Mucosa of descending colon (tissue), 3 donors: ENCODE measurements at regions not wholly inside any gene's neighbourhood (a gene's known extent, or its start where the extent isn't known, plus 50 kb on each side); places are given as distances from the start of the nearest gene placed in this dataset.

Source experiments
- ATAC-seq: fragments of 200-7000 bp; cut with Tn5 transposase; one replicate; pipeline ENCODE4 v1.9.1; 2020; ENCODE audit warnings: mild to moderate bottlenecking, moderate library complexity
- DNase-seq, 3 donors: peaks; one replicate each; pipeline ENCODE4 v3.0.0-alpha.2; 2020
- H3K36me3 ChIP-seq: fragments of 200-600 bp; one replicate; pipeline ENCODE4 v1.8.0; 2021; ENCODE audit warnings: low read depth, mild to moderate bottlenecking
- H3K4me1 ChIP-seq: fragments of 200-600 bp; one replicate; pipeline ENCODE4 v1.8.0; 2021; ENCODE audit warnings: low read depth, mild to moderate bottlenecking
- H3K4me3 ChIP-seq: fragments of 200-600 bp; one replicate; pipeline ENCODE4 v1.8.0; 2021; ENCODE audit warnings: mild to moderate bottlenecking
- H3K9me3 ChIP-seq: fragments of 200-600 bp; one replicate; pipeline ENCODE4 v1.8.0; 2021; ENCODE audit warnings: mild to moderate bottlenecking
- CTCF ChIP-seq: fragments of 200-600 bp; IDR thresholded peaks from one replicate; pipeline ENCODE4 v1.8.0; 2022; ENCODE audit warnings: antibody characterized with exemption, mild to moderate bottlenecking
- intact Hi-C, 2 donors: fragments of 100-400 bp; cut with DNase I in 1 of 2; cut with micrococcal nuclease in 1 of 2; formaldehyde crosslinking; loops; one replicate each; pipeline versions ENCODE4 v1.11.0 to v1.11.1; 2022; cut with DNase I, micrococcal nuclease
- donor health status: DM: no; HTN: no; CAD: no; lungs with moderate emphysema.
- donor health status: DM: no; HTN: no; CAD: no.
- donor health status: DM: no; HTN: yes; CAD: no.

DNA sequence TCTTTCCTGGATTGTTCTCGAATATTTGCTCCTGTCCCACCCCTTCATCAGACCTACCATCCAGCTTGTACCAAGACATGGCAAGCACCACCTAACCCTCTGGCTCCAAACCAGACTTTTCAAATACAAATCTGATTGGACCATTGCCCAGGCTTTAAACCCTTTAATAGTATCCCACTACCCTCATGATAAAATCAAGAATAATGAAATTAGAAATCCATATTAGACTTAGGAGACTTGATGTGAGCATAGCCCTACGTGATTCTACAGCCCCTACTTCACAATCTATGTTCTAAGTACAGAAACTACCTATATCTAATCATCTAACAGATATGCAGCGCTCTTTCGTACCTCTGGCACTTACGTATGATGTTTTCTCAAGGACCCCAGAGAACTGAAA is 375.2 kb upstream of the CPEB2 start:
- Histone ChIP-seq H3K9me3 (no peaks in the 10 kb centered on the region), H3K4me3 (no peak overlapping the region), H3K4me1 (no peaks in the 10 kb centered on the region), H3K36me3 (no peaks in the 10 kb centered on the region)
- TF ChIP-seq CTCF = no peak
- intact Hi-C loops = no loop called here
- ATAC-seq (no peak), DNase-seq (no peak)

DNA sequence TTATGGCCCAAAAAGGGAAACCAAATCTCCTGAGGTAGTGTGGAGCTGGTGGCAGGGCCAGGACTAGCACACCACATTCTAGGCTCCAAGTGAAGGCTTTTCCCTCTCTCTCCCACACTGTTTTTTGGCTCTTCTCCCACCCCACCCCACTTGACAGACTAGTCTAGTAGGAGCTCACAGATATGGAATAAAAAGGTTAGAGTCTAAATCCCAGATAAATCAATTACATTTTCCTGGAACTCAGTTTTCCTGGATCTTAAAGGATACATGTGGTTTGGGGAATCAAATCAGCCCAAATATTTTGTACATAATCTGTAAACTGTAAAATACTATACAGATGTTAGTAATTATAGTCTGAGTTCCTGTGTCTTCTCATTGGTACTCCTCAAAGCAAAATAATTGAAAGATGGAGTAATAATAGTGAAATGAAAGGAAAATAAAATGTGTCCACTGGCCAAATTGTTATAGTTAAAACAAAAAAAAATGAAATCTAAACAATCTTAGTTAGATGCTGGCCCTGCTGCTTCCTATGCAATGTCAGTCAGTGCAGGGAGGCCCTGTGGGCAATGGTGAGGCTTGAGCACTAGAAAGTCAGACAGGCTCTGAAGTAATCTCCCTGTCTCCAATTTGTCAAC is 370.4 kb upstream of the CPEB2 start:
- intact Hi-C loops = no loop called here
- ATAC-seq (no peak), DNase-seq (no peak)
- H3K36me3 ChIP-seq = no peaks in the 10 kb centered on the region
- H3K4me1 ChIP-seq = no peaks in the 10 kb centered on the region
- TF ChIP-seq CTCF = no peak
- H3K4me3 ChIP-seq = no peak overlapping the region
- H3K9me3 ChIP-seq = no peaks in the 10 kb centered on the region

DNA sequence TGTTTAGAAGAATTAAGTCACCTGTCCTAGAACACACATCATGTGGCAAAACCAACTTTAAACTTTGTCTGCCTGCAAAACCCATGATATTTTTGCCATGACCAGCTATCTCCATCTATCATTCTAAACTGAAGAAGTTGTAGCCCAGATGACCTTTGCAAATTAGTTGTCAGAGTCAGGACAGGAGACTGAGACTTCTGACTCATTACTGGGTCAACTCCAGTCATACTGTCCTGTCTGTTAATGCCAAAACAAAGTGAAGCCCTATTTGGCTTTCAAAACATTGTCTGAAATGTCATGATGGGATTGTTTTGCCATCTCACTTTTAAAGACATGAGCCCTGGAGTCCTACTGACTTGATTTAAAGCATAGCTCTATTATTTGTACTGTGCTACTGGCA is 365.7 kb upstream of the CPEB2 start:
- H3K4me3 ChIP-seq = no peak overlapping the region
- intact Hi-C loops = no loop called here
- DNase-seq = no peak
- no peaks in the 10 kb centered on the region for H3K4me1 ChIP-seq
- no peaks in the 10 kb centered on the region for H3K36me3 ChIP-seq
- H3K9me3 ChIP-seq = no peaks in the 10 kb centered on the region
- no peak for TF ChIP-seq CTCF
- ATAC-seq = no peak

DNA sequence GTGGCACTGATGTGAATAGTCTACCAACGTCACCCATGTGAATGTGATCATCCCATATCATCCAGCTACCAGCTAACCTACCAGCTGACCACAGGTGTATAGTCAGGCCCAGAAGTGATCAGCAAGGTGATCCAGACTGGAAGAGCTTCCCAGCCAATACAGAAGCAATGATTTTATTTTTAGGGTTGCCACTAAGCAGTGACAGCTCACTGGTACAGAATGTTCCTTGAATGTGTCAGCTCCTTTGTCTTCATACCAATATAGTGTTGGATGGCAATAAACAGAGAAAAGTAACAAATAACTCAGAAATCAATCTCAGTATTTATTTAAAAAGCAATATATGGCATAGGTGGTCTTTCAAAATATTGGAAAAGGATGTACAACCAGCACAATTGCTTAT is 361.8 kb upstream of the CPEB2 start:
- Histone ChIP-seq H3K9me3 (no peaks in the 10 kb centered on the region), H3K4me3 (no peak overlapping the region), H3K4me1 (no peaks in the 10 kb centered on the region), H3K36me3 (no peaks in the 10 kb centered on the region)
- ATAC-seq = no peak
- DNase-seq = no peak
- intact Hi-C loops = no loop called here
- TF ChIP-seq CTCF = no peak

DNA sequence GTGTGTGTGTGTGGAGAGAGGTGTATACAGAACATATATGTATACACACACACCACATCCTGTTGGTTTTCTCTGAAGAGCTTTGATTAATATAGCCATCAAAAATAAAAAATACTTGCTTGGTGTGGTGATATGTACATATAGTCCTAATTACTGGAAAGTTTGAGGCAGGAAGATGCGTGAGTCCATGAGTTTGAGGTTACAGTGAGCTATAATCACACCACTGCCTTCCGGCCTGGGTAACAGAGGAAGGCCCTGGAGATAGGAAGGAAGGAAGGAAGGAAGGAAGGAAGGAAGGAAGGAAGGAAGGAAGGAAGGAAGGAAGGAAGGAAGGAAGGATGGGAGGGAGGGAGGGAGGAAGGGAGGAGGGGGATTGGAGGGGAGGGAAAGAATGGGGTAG is 360.4 kb upstream of the CPEB2 start:
- no peaks in the 10 kb centered on the region for H3K4me1 ChIP-seq
- H3K9me3 ChIP-seq = no peaks in the 10 kb centered on the region

More for the DNA sequence above, 360.4 kb upstream of the CPEB2 start:
- Histone ChIP-seq H3K36me3 (no peaks in the 10 kb centered on the region), H3K4me3 (no peak overlapping the region)
- DNase-seq (no peak), ATAC-seq (no peak)
- no peak for TF ChIP-seq CTCF
- intact Hi-C loops = no loop called here
